ENCODE measurements at regions not wholly inside any gene's neighbourhood (a gene's known extent, or its start where the extent isn't known, plus 50 kb on each side); places are given as distances from the start of the nearest gene placed in this dataset.

DNA sequence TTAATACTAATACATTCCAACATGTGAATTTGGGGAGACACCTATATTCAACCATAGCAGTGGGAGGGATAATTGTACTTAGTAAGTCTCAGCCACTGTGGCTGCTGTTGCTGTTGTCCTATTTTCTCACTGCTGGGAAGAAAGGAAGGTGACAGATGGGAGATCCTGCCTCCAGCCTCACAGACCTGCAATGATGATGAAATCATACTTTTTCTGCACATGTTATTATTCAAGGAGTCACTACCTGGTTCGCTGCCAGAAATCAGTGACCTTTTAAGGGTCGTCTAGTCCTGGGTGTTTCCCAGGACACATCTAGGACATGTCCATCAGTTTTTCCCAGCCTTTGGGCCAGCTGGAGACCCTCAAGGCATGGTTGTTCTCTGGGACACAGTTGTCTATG lies 106.2 kb upstream of the RPH3A start:
- TF ChIP-seq POLR2A (IDR thresholded peaks at IDR 0.05), result no peak
- TF ChIP-seq, protein P1, sequence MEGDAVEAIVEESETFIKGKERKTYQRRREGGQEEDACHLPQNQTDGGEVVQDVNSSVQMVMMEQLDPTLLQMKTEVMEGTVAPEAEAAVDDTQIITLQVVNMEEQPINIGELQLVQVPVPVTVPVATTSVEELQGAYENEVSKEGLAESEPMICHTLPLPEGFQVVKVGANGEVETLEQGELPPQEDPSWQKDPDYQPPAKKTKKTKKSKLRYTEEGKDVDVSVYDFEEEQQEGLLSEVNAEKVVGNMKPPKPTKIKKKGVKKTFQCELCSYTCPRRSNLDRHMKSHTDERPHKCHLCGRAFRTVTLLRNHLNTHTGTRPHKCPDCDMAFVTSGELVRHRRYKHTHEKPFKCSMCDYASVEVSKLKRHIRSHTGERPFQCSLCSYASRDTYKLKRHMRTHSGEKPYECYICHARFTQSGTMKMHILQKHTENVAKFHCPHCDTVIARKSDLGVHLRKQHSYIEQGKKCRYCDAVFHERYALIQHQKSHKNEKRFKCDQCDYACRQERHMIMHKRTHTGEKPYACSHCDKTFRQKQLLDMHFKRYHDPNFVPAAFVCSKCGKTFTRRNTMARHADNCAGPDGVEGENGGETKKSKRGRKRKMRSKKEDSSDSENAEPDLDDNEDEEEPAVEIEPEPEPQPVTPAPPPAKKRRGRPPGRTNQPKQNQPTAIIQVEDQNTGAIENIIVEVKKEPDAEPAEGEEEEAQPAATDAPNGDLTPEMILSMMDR (IDR thresholded peaks at IDR 0.05), result no peak
